GM23248 (cell line): ENCODE measurements at regions not wholly inside any gene's neighbourhood (a gene's known extent, or its start where the extent isn't known, plus 50 kb on each side); places are given as distances from the start of the nearest gene placed in this dataset.
A peak's percentile ranks its signal among the peaks of the same experiment; 100 is the strongest.

ENCODE experiments used
- EZH2 ChIP-seq: fragments of 200-600 bp; sonication (generic); IDR thresholded peaks from 2 replicates; pipeline ENCODE4 v1.6.1; 2018; ENCODE audit warnings: antibody characterized with exemption, mild to moderate bottlenecking; ENCODE audit not compliant: insufficient read depth, poor library complexity, severe bottlenecking
- EZH2phosphoT487 ChIP-seq: fragments of 200-600 bp; sonication (generic); IDR thresholded peaks from 2 replicates; pipeline ENCODE4 v1.6.1; 2018; ENCODE audit warnings: antibody characterized with exemption, moderate library complexity, mild to moderate bottlenecking, low read depth; ENCODE audit not compliant: insufficient read depth

- 0 out of 2 replicates have a peak, but pooled peaks have one; percentile 46 for TF ChIP-seq EZH2phosphoT487
- TF ChIP-seq EZH2: no peak
Measured at GRCh38 chr10:37732685-37733084, 124.7 kb downstream of the ZNF248 start.
